Liver (tissue), 8 donors: ENCODE measurements at regions not wholly inside any gene's neighbourhood (a gene's known extent, or its start where the extent isn't known, plus 50 kb on each side); places are given as distances from the start of the nearest gene placed in this dataset.
A peak's percentile ranks its signal among the peaks of the same experiment; 100 is the strongest.

Experiments
- DNase-seq: peaks from one replicate; pipeline ENCODE4 v3.0.0-alpha.2; 2017; ENCODE audit warnings: low spot score
- H3K27ac ChIP-seq, 2 donors: one replicate each; pipeline ENCODE4 v1.7.0; 2013; ENCODE audit warnings: inconsistent platforms in 2 of 2, low read length in 2 of 2, control low read depth in 1 of 2, low read depth in 1 of 2, mild to moderate bottlenecking in 1 of 2
- H3K27me3 ChIP-seq, 4 donors: one replicate each; pipeline versions ENCODE4 v1.6.1 to v1.7.0; 2013; ENCODE audit warnings: low read length in 3 of 4, inconsistent platforms in 1 of 4, mild to moderate bottlenecking in 1 of 4, moderate library complexity in 1 of 4; ENCODE audit not compliant: control insufficient read depth in 4 of 4, insufficient read depth in 4 of 4
- H3K36me3 ChIP-seq, 4 donors: one replicate each; pipeline versions ENCODE4 v1.6.1 to v1.7.0; 2013; ENCODE audit warnings: low read length in 3 of 4, mild to moderate bottlenecking in 3 of 4, low read depth in 1 of 4, moderate library complexity in 1 of 4; ENCODE audit not compliant: control insufficient read depth in 4 of 4, insufficient read depth in 3 of 4
- H3K4me1 ChIP-seq, 4 donors: one replicate each; pipeline versions ENCODE4 v1.6.1 to v1.7.0; 2013; ENCODE audit warnings: low read length in 3 of 4, mild to moderate bottlenecking in 3 of 4, moderate library complexity in 1 of 4; ENCODE audit not compliant: control insufficient read depth in 4 of 4, insufficient read depth in 4 of 4
- H3K4me3 ChIP-seq, 3 donors: one replicate each; pipeline versions ENCODE4 v1.6.1 to v1.7.0; 2013; ENCODE audit warnings: low read length in 3 of 3, control low read depth in 1 of 3, low read depth in 1 of 3, mild to moderate bottlenecking in 1 of 3
- H3K9ac ChIP-seq, 2 donors: one replicate each; pipeline ENCODE4 v1.7.0; 2013; ENCODE audit warnings: low read length in 2 of 2, mild to moderate bottlenecking in 2 of 2, moderate library complexity in 2 of 2, control low read depth in 1 of 2, low read depth in 1 of 2
- H3K9me3 ChIP-seq, 4 donors: one replicate each; pipeline versions ENCODE4 v1.6.1 to v1.7.0; 2013; ENCODE audit warnings: low read length in 3 of 4; ENCODE audit not compliant: control insufficient read depth in 4 of 4
- EGR1 ChIP-seq, 2 donors: IDR thresholded peaks; 2 replicates each; pipeline ENCODE4 v1.6.1; 2016 to 2018; ENCODE audit warnings: antibody characterized with exemption in 2 of 2, low read depth in 2 of 2
- FOXA1 ChIP-seq: IDR thresholded peaks from 2 replicates; pipeline ENCODE4 v1.6.1; 2016; ENCODE audit warnings: antibody characterized with exemption
- FOXA2 ChIP-seq: IDR thresholded peaks from 2 replicates; pipeline ENCODE4 v1.6.1; 2016; ENCODE audit warnings: antibody characterized with exemption
- GABPA ChIP-seq, 2 donors: IDR thresholded peaks in 1 of 2; conservative IDR thresholded peaks in 1 of 2; 2 replicates each; pipeline ENCODE4 v1.6.1; 2016; ENCODE audit warnings: antibody characterized with exemption in 2 of 2, mild to moderate bottlenecking in 1 of 2, moderate library complexity in 1 of 2
- HNF4A ChIP-seq, 2 donors: conservative IDR thresholded peaks; 2 replicates each; pipeline ENCODE4 v1.6.1; 2016; ENCODE audit warnings: antibody characterized with exemption in 2 of 2, mild to moderate bottlenecking in 2 of 2
- HNF4G ChIP-seq: IDR thresholded peaks from 2 replicates; pipeline ENCODE4 v1.6.1; 2016; ENCODE audit warnings: antibody characterized with exemption
- JUND ChIP-seq, 2 donors: IDR thresholded peaks; 2 replicates each; pipeline ENCODE4 v1.6.1; 2016; ENCODE audit warnings: antibody characterized with exemption in 2 of 2
- NR2F2 ChIP-seq: IDR thresholded peaks from 2 replicates; pipeline ENCODE4 v1.6.1; 2016; ENCODE audit warnings: antibody characterized with exemption
- RAD21 ChIP-seq, 2 donors: IDR thresholded peaks; 2 replicates each; pipeline ENCODE4 v1.6.1; 2016; ENCODE audit warnings: antibody characterized with exemption in 2 of 2, mild to moderate bottlenecking in 2 of 2
- RXRA ChIP-seq, 2 donors: IDR thresholded peaks; 2 replicates each; pipeline ENCODE4 v1.6.1; 2017 to 2018; ENCODE audit warnings: antibody characterized with exemption in 2 of 2, mild to moderate bottlenecking in 1 of 2
- SP1 ChIP-seq: IDR thresholded peaks from 2 replicates; pipeline ENCODE4 v1.6.1; 2018; ENCODE audit warnings: antibody characterized with exemption, mild to moderate bottlenecking
- TAF1 ChIP-seq: conservative IDR thresholded peaks from 2 replicates; pipeline ENCODE4 v1.6.1; 2016; ENCODE audit warnings: antibody characterized with exemption, mild to moderate bottlenecking
- YY1 ChIP-seq: IDR thresholded peaks from 2 replicates; pipeline ENCODE4 v1.6.1; 2016; ENCODE audit warnings: antibody characterized with exemption, mild to moderate bottlenecking
- WGBS: extraction: QIAGEN DNeasy Blood & Tissue Kit; methylation state at CpG from one replicate; pipeline ENCODE4 v1.1.7; 2013; 5-methylcytosine and 5-hydroxymethylcytosine counted together
- TF ChIP-seq, protein P1 (sequence below): IDR thresholded peaks from 2 replicates; pipeline ENCODE4 v1.6.1; 2016; ENCODE audit warnings: antibody characterized with exemption, mild to moderate bottlenecking
- TF ChIP-seq, protein P2 (sequence below): fragments of 150-350 bp; IDR thresholded peaks from 2 replicates; pipeline ENCODE4 v1.5.1; 2017; ENCODE audit warnings: improper control_type of control experiment, low read depth, low read length; ENCODE audit not compliant: missing input control
- TF ChIP-seq, protein P3 (sequence below): IDR thresholded peaks from 2 replicates; pipeline ENCODE4 v1.6.1; 2016; ENCODE audit warnings: antibody characterized with exemption
- TF ChIP-seq, protein P4 (sequence below): IDR thresholded peaks from 2 replicates; pipeline ENCODE4 v1.6.1; 2016; ENCODE audit warnings: antibody characterized with exemption
- TF ChIP-seq, protein P5 (sequence below): IDR thresholded peaks from 2 replicates; pipeline ENCODE4 v1.6.1; 2016; ENCODE audit warnings: antibody characterized with exemption
- donor health status: healthy.
- donor health status: healthy.
- donor health status: healthy.
- donor health status: healthy.
- donor health status: healthy.

DNA sequence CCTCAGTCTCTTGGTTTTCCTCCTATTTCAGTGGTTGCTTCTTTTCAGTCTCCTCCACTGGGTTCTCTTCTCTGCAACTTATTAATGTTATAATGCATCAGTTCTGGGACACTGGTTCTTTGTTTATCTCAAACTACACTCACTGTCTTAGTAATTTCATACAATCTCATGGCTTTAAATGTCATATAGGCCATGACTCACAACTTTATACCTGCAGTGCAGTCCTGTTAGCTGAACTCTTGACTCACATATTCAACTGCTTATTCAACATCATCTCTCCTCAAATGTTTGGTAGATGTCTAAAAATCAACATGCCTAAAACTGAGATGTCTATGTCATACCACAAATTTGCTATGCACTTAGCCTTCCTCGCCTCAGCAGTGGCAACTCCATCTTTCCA, 101.2 kb upstream of the PALS2 start:
- Histone ChIP-seq H3K27ac (no peak overlapping the region), H3K27me3 (no peaks in the 10 kb centered on the region), H3K9me3 (no peaks in the 10 kb centered on the region), H3K36me3 (no peaks in the 10 kb centered on the region), H3K4me3 (no peak overlapping the region), H3K4me1 (peaks cover 2 to 11% (median 5%) of the 10 kb centered on the region in 4 donors), H3K9ac (no peak overlapping the region)
- no peak for DNase-seq
- 92% methylated on average over 1 of the region's 1 CpG for WGBS
- TF ChIP-seq RAD21 (IDR thresholded peaks at IDR 0.05) (no peak), JUND (IDR thresholded peaks at IDR 0.05) (no peak), YY1 (no peak)
- TF ChIP-seq, protein P1, sequence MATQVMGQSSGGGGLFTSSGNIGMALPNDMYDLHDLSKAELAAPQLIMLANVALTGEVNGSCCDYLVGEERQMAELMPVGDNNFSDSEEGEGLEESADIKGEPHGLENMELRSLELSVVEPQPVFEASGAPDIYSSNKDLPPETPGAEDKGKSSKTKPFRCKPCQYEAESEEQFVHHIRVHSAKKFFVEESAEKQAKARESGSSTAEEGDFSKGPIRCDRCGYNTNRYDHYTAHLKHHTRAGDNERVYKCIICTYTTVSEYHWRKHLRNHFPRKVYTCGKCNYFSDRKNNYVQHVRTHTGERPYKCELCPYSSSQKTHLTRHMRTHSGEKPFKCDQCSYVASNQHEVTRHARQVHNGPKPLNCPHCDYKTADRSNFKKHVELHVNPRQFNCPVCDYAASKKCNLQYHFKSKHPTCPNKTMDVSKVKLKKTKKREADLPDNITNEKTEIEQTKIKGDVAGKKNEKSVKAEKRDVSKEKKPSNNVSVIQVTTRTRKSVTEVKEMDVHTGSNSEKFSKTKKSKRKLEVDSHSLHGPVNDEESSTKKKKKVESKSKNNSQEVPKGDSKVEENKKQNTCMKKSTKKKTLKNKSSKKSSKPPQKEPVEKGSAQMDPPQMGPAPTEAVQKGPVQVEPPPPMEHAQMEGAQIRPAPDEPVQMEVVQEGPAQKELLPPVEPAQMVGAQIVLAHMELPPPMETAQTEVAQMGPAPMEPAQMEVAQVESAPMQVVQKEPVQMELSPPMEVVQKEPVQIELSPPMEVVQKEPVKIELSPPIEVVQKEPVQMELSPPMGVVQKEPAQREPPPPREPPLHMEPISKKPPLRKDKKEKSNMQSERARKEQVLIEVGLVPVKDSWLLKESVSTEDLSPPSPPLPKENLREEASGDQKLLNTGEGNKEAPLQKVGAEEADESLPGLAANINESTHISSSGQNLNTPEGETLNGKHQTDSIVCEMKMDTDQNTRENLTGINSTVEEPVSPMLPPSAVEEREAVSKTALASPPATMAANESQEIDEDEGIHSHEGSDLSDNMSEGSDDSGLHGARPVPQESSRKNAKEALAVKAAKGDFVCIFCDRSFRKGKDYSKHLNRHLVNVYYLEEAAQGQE, result no peak

DNA sequence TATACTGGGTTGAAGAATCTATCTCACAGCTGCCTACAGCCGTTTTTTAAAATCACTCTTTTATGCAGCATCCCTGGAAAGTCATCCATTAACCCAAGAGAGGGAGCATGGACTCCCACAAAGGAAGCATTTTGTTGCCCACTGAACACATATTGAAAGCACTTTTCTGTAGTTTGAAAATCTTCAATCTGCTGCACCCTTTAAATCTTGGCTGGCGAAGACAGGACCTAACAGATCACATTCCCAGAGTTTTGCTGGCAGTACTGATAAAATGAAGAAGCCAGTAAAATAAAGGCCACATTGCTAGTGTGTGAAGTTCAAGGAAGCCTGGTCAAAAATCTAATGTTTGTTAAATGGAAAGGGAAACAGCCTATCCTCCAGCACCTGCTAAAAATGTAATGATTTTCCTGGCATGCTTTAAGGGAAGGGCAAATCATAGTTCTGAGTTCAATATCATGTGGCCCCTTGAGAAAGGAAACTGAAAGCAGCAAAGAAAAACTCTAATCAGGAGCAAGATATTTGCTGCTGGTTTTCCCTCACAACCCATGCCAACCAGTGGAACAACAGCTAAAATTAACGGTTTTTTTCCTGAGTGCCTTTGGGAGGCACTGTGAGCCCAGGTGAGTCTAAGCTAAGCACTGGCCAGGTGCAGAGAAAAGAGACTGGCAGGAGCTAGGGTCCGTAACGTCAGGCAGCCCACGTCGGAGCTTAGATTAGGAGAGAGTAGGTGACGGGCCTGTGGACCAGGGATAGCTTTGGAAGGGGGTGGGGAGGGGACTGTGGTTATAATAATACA, 97.9 kb upstream of the PALS2 start:
- Histone ChIP-seq H3K4me3 (no peak overlapping the region), H3K27ac (peak overlapping the region in 1 of 2 donors; percentile 32), H3K9ac (no peak overlapping the region), H3K27me3 (no peaks in the 10 kb centered on the region), H3K9me3 (no peaks in the 10 kb centered on the region), H3K36me3 (no peaks in the 10 kb centered on the region), H3K4me1 (peaks cover 4 to 25% (median 7%) of the 10 kb centered on the region in 4 donors)
- 72% methylated on average over 8 of the region's 8 CpGs for WGBS
- DNase-seq, result no peak
- TF ChIP-seq, protein P1, result no peak
- TF ChIP-seq, protein P2, sequence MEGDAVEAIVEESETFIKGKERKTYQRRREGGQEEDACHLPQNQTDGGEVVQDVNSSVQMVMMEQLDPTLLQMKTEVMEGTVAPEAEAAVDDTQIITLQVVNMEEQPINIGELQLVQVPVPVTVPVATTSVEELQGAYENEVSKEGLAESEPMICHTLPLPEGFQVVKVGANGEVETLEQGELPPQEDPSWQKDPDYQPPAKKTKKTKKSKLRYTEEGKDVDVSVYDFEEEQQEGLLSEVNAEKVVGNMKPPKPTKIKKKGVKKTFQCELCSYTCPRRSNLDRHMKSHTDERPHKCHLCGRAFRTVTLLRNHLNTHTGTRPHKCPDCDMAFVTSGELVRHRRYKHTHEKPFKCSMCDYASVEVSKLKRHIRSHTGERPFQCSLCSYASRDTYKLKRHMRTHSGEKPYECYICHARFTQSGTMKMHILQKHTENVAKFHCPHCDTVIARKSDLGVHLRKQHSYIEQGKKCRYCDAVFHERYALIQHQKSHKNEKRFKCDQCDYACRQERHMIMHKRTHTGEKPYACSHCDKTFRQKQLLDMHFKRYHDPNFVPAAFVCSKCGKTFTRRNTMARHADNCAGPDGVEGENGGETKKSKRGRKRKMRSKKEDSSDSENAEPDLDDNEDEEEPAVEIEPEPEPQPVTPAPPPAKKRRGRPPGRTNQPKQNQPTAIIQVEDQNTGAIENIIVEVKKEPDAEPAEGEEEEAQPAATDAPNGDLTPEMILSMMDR, result peak; percentile 5
- TF ChIP-seq, protein P3, sequence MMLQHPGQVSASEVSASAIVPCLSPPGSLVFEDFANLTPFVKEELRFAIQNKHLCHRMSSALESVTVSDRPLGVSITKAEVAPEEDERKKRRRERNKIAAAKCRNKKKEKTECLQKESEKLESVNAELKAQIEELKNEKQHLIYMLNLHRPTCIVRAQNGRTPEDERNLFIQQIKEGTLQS, result no peak
- no peak for TF ChIP-seq EGR1 (IDR thresholded peaks at IDR 0.05; ENCODE audit: low read depth in 2 of 2)
- no peak for TF ChIP-seq RXRA (IDR thresholded peaks at IDR 0.05)
- TF ChIP-seq GABPA (IDR thresholded peaks at IDR 0.05 in 1 of 2, conservative IDR thresholded peaks at IDR 0.05 in 1 of 2), result no peak
- TF ChIP-seq, protein P4, sequence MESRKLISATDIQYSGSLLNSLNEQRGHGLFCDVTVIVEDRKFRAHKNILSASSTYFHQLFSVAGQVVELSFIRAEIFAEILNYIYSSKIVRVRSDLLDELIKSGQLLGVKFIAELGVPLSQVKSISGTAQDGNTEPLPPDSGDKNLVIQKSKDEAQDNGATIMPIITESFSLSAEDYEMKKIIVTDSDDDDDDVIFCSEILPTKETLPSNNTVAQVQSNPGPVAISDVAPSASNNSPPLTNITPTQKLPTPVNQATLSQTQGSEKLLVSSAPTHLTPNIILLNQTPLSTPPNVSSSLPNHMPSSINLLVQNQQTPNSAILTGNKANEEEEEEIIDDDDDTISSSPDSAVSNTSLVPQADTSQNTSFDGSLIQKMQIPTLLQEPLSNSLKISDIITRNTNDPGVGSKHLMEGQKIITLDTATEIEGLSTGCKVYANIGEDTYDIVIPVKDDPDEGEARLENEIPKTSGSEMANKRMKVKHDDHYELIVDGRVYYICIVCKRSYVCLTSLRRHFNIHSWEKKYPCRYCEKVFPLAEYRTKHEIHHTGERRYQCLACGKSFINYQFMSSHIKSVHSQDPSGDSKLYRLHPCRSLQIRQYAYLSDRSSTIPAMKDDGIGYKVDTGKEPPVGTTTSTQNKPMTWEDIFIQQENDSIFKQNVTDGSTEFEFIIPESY, result no peak
- TF ChIP-seq SP1, result peak; percentile 37
- TF ChIP-seq HNF4G, result no peak
- no peak for TF ChIP-seq YY1
- TF ChIP-seq, protein P5, sequence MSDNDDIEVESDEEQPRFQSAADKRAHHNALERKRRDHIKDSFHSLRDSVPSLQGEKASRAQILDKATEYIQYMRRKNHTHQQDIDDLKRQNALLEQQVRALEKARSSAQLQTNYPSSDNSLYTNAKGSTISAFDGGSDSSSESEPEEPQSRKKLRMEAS, result no peak
- peak in 1 of 2 donors; percentile 22 for TF ChIP-seq HNF4A (conservative IDR thresholded peaks at IDR 0.05)
- TF ChIP-seq FOXA1, result no peak
- TF ChIP-seq TAF1, result no peak
- peak; percentile 60 to 68 for TF ChIP-seq RAD21 (IDR thresholded peaks at IDR 0.05)
- TF ChIP-seq NR2F2, result no peak
- no peak for TF ChIP-seq FOXA2
- TF ChIP-seq JUND (IDR thresholded peaks at IDR 0.05), result no peak
